ENCODE measurements at regions not wholly inside any gene's neighbourhood (a gene's known extent, or its start where the extent isn't known, plus 50 kb on each side); places are given as distances from the start of the nearest gene placed in this dataset.

GRCh38 chr10:128519581-128519980, 393.4 kb upstream of the MKI67 start:
- no peaks in the 10 kb centered on the region for H3K36me3 ChIP-seq
- TF ChIP-seq CTCF (IDR thresholded peaks at IDR 0.05) (no peak), POLR2A (IDR thresholded peaks at IDR 0.05) (no peak)
- no peaks in the 10 kb centered on the region for H3K4me1 ChIP-seq
- no peak overlapping the region for H3K4me3 ChIP-seq
- intact Hi-C loops (cut with DNase I) = no loop called here
- no peak overlapping the region for H3K27ac ChIP-seq
- no peak for DNase-seq
- peaks cover 0 to 14% (median 0%) of the 10 kb centered on the region in 3 donors for H3K9me3 ChIP-seq
- H3K27me3 ChIP-seq = peaks cover 0 to 15% (median 0%) of the 10 kb centered on the region in 4 donors
- 35 to 40% methylated on average over 1 to 5 of the region's 6 CpGs for WGBS, 2 donors

- TF ChIP-seq CTCF (IDR thresholded peaks at IDR 0.05) (no peak), POLR2A (IDR thresholded peaks at IDR 0.05) (no peak)
- Histone ChIP-seq H3K9me3 (peaks cover 0 to 14% (median 0%) of the 10 kb centered on the region in 3 donors), H3K27ac (no peak overlapping the region), H3K4me3 (no peak overlapping the region), H3K27me3 (peaks cover 0 to 15% (median 0%) of the 10 kb centered on the region in 4 donors), H3K36me3 (no peaks in the 10 kb centered on the region), H3K4me1 (no peaks in the 10 kb centered on the region)
- 74 to 77% methylated on average over 7 to 11 of the region's 11 CpGs for WGBS, 2 donors
- intact Hi-C loops (cut with DNase I) = no loop called here
- no peak for DNase-seq
Measured at GRCh38 chr10:128520211-128520815, 394.1 kb upstream of the MKI67 start.

GRCh38 chr10:128522551-128523308, 396.5 kb upstream of the MKI67 start:
- DNase-seq = no peak
- 63 to 70% methylated on average over 9 of the region's 9 CpGs for WGBS, 2 donors
- intact Hi-C loops (cut with DNase I) = no loop called here

GRCh38 chr10:128525444-128525843, 399.2 kb upstream of the MKI67 start:
- H3K9me3 ChIP-seq = peaks cover 0 to 11% (median 0%) of the 10 kb centered on the region in 3 donors
- intact Hi-C loops (cut with DNase I) = no loop called here
- no peak for DNase-seq
- no peak overlapping the region for H3K4me3 ChIP-seq
- no peaks in the 10 kb centered on the region for H3K36me3 ChIP-seq
- H3K4me1 ChIP-seq = no peaks in the 10 kb centered on the region
- no peak for TF ChIP-seq POLR2A (IDR thresholded peaks at IDR 0.05)
- TF ChIP-seq CTCF (IDR thresholded peaks at IDR 0.05) = no peak
- peaks cover 0 to 18% (median 0%) of the 10 kb centered on the region in 4 donors for H3K27me3 ChIP-seq
- H3K27ac ChIP-seq = no peak overlapping the region
- WGBS, 2 donors = 59 to 70% methylated on average over 4 of the region's 4 CpGs

More at GRCh38 chr10:128522551-128523308, 396.5 kb upstream of the MKI67 start:
- TF ChIP-seq POLR2A (IDR thresholded peaks at IDR 0.05) = no peak
- no peak for TF ChIP-seq CTCF (IDR thresholded peaks at IDR 0.05)
- Histone ChIP-seq H3K4me3 (no peak overlapping the region), H3K36me3 (no peaks in the 10 kb centered on the region), H3K27me3 (peaks cover 0 to 21% (median 0%) of the 10 kb centered on the region in 4 donors), H3K4me1 (no peaks in the 10 kb centered on the region), H3K9me3 (peaks cover 0 to 14% (median 0%) of the 10 kb centered on the region in 3 donors), H3K27ac (no peak overlapping the region)

- no peak for TF ChIP-seq POLR2A (IDR thresholded peaks at IDR 0.05)
- no peak for TF ChIP-seq CTCF (IDR thresholded peaks at IDR 0.05)
- Histone ChIP-seq H3K9me3 (peaks cover 0 to 7% (median 0%) of the 10 kb centered on the region in 3 donors), H3K27me3 (peaks cover 0 to 13% (median 0%) of the 10 kb centered on the region in 4 donors), H3K36me3 (no peaks in the 10 kb centered on the region), H3K27ac (no peak overlapping the region), H3K4me1 (no peaks in the 10 kb centered on the region), H3K4me3 (no peak overlapping the region)
- WGBS, 2 donors = 79 to 82% methylated on average over 8 of the region's 8 CpGs
- intact Hi-C loops (cut with DNase I) = no loop called here
- DNase-seq = no peak
Measured at GRCh38 chr10:128525936-128526335, 399.7 kb upstream of the MKI67 start.
